GM12878 (cell line): ENCODE measurements at regions not wholly inside any gene's neighbourhood (a gene's known extent, or its start where the extent isn't known, plus 50 kb on each side); places are given as distances from the start of the nearest gene placed in this dataset.

ENCODE experiments used
- ATAC-seq: fragments of 200-7000 bp; cut with Tn5 transposase; 3 replicates; pipeline ENCODE4 v1.9.1; 2020; ENCODE audit warnings: mild to moderate bottlenecking, moderate library complexity
- BruUV-seq: library from RNA; stranded (reverse); fragments of 400-500 nt; replicated peaks from 2 replicates; lab custom pipeline; 2021; lab: Mats Ljungman, UMichigan
- CTCF ChIA-PET: fragments of 300-600 bp; sonication (Branson Sonifier 250); formaldehyde crosslinking; extraction: SDS; loops from one replicate; lab custom pipeline; 2021; ENCODE audit warnings: inconsistent platforms; lab: Yijun Ruan, JAX
- POLR2A ChIA-PET: fragments of 350-600 bp; formaldehyde crosslinking; extraction: SDS; loops from one replicate; lab custom pipeline; 2021; ENCODE audit warnings: inconsistent platforms; lab: Charles Lee
- RAD21 ChIA-PET: fragments of 300-600 bp; sonication (Branson Sonifier 250); formaldehyde crosslinking; loops from one replicate; lab custom pipeline; 2023; ENCODE audit warnings: antibody characterized with exemption; ENCODE audit not compliant: unreplicated experiment; lab: Charles Lee
- SMC1A ChIA-PET: fragments of 300-600 bp; sonication (Branson Sonifier 250); formaldehyde crosslinking; loops from one replicate; lab custom pipeline; 2023; ENCODE audit not compliant: unreplicated experiment, uncharacterized antibody; lab: Charles Lee
- DNase-seq: peaks from one replicate; pipeline ENCODE4 v3.0.0-alpha.2; 2011; ENCODE audit warnings: low read depth, low spot score
- FAIRE-seq: peaks from 3 replicates; lab custom pipeline; 2011; peaks lifted over from hg19 to GRCh38; lab: Jason Lieb, UNC
- H2AFZ ChIP-seq: 2 replicates; pipeline ENCODE4 v1.6.0; 2011; ENCODE audit warnings: low read depth, low read length, control low read depth; ENCODE audit not compliant: control insufficient read depth
- H3K27ac ChIP-seq: 2 replicates; pipeline ENCODE4 v1.5.1; 2011; ENCODE audit warnings: control low read depth; ENCODE audit not compliant: control insufficient read depth, insufficient read depth
- H3K27me3 ChIP-seq, 2 experiments: replicated peaks in 1 of 2; 2 replicates each; pipeline versions ENCODE4 v1.6.0 to v1.6.1; 2011; ENCODE audit warnings: low read length in 1 of 2; ENCODE audit not compliant: control insufficient read depth in 2 of 2, insufficient read depth in 2 of 2
- H3K36me3 ChIP-seq, 2 experiments: 2 replicates each; pipeline ENCODE4 v1.5.1; 2011; ENCODE audit warnings: low read length in 1 of 2; ENCODE audit not compliant: control insufficient read depth in 2 of 2, insufficient read depth in 2 of 2
- H3K4me1 ChIP-seq: 2 replicates; pipeline ENCODE4 v1.6.1; 2011; ENCODE audit warnings: mild to moderate bottlenecking, low read length, moderate library complexity, mixed read lengths; ENCODE audit not compliant: control insufficient read depth, insufficient read depth
- H3K4me2 ChIP-seq: 2 replicates; pipeline ENCODE4 v1.6.0; 2011; ENCODE audit warnings: control low read depth; ENCODE audit not compliant: control insufficient read depth, insufficient read depth
- H3K4me3 ChIP-seq: fragments of 200-600 bp; sonication (generic); 2 replicates; pipeline ENCODE4 v1.5.1; 2016
- H3K79me2 ChIP-seq: 2 replicates; pipeline ENCODE4 v1.6.0; 2011; ENCODE audit warnings: low read length; ENCODE audit not compliant: control insufficient read depth, insufficient read depth
- H3K9ac ChIP-seq: 2 replicates; pipeline ENCODE4 v1.8.0; 2011; ENCODE audit warnings: low read length, control low read depth, mixed read lengths; ENCODE audit not compliant: control insufficient read depth, insufficient read depth
- H3K9me3 ChIP-seq: replicated peaks from 3 replicates; pipeline ENCODE4 v1.5.1; 2011; ENCODE audit warnings: mild to moderate bottlenecking, low read length; ENCODE audit not compliant: control insufficient read depth, insufficient read depth
- H4K20me1 ChIP-seq: 2 replicates; pipeline ENCODE4 v1.6.0; 2011; ENCODE audit not compliant: control insufficient read depth, insufficient read depth
- CEBPB ChIP-seq, 2 experiments: fragments of 150-350 bp in 1 of 2; IDR thresholded peaks; 2 replicates each; pipeline ENCODE4 v1.6.1; 2012 to 2014; ENCODE audit warnings: low read depth in 2 of 2, low read length in 2 of 2, borderline replicate concordance in 1 of 2, inconsistent platforms in 1 of 2
- RBBP5 ChIP-seq: fragments of 200-600 bp; sonication (generic); conservative IDR thresholded peaks from 2 replicates; pipeline ENCODE4 v1.6.1; 2016
- TCF12 ChIP-seq: IDR thresholded peaks from 2 replicates; pipeline ENCODE4 v1.6.1; 2011; ENCODE audit warnings: low read depth, mild to moderate bottlenecking, low read length
- WGBS: methylation state at CpG from one replicate; pipeline ENCODE4 v1.1.6; 2016; ENCODE audit warnings: low lambda C conversion rate; ENCODE audit not compliant: insufficient replicate concordance, insufficient coverage; ENCODE audit errors: missing lambda C conversion rate; 5-methylcytosine and 5-hydroxymethylcytosine counted together
- in situ Hi-C: fragments of 300-500 bp; cut with MboI; formaldehyde crosslinking; loops from 9 replicates; pipeline ENCODE4 v1.14.3; 2018; ENCODE audit warnings: mixed read lengths
- intact Hi-C: fragments of 100-400 bp; cut with micrococcal nuclease; formaldehyde crosslinking; loops from one replicate; pipeline ENCODE4 v1.14.2; 2022; ENCODE audit not compliant: unreplicated experiment
- TF ChIP-seq, protein P1 (sequence below): fragments of 450-650 bp; IDR thresholded peaks from 2 replicates; pipeline ENCODE4 v1.6.1; 2014; ENCODE audit warnings: mild to moderate bottlenecking
- TF ChIP-seq, protein P2 (sequence below): fragments of 450-650 bp; IDR thresholded peaks from 2 replicates; pipeline ENCODE4 v1.6.1; 2017; ENCODE audit warnings: mild to moderate bottlenecking, low read depth, inconsistent platforms; ENCODE audit not compliant: poor library complexity, severe bottlenecking

DNA sequence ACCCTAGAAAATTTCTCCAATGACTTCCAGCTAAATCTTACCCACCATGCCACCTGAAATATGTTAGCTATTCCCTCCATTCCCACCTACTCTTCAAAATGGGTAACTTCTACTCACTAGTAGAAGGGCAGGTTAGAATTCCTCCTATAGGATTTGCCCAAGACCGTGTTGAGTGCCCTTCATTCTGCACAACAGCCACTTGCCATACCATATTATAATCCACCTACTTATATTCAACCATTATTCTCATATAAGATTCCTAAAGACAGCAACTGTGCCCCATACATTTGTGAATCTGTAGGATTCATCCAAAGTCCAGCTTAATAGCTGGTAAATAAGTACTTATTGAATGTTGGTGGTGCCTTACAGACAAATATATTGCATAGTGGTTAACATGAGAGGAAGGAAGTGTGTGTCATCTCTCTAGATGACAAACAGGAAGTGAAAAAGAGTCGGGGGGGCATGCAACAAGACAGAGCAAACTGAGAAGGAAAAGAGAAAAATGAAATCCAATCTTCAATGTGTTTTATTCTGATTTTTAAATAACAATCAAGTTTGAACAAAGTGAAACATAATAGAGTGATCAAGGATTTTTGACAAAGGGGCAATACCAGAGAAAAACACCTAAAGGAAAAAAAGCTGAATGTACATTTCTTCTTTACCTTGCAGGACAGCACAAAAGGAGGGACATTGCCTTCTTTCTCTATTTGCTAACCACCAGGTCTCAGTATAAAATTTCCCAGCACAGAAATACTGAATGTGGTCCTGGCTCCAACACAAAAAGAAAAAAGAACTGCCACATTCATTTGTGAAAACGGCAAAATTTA, 389.3 kb upstream of the USP15 start (continued):
- TF ChIP-seq, protein P1, sequence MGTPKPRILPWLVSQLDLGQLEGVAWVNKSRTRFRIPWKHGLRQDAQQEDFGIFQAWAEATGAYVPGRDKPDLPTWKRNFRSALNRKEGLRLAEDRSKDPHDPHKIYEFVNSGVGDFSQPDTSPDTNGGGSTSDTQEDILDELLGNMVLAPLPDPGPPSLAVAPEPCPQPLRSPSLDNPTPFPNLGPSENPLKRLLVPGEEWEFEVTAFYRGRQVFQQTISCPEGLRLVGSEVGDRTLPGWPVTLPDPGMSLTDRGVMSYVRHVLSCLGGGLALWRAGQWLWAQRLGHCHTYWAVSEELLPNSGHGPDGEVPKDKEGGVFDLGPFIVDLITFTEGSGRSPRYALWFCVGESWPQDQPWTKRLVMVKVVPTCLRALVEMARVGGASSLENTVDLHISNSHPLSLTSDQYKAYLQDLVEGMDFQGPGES, result no peak

DNA sequence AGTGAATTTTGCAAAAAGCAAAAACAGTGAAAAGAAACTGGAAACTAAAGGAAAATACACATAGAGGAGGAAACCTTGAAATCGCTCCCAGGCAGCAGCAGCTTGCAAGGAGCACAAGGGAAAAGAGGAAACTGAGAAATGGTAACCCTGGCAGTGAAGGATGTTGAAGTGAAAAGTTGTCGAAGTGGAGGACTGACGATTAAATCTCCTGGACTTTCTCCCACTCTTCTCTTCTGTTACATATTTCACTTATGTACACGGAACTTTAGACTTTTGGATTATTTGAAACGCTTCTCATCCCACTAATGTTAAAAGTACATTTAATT, 388.8 kb upstream of the USP15 start:
- RAD21 ChIA-PET, result no interaction called here
- FAIRE-seq (no peak), DNase-seq (no peak), ATAC-seq (no peak)
- CTCF ChIA-PET, result no interaction called here
- Histone ChIP-seq H2AFZ (no peak overlapping the region), H3K9ac (no peak overlapping the region), H3K36me3 (no peaks in the 10 kb centered on the region), H3K79me2 (no peaks in the 10 kb centered on the region), H3K4me2 (no peak overlapping the region), H3K4me3 (no peak overlapping the region), H3K9me3 (no peaks in the 10 kb centered on the region), H3K27ac (no peak overlapping the region), H4K20me1 (no peaks in the 10 kb centered on the region), H3K27me3 (no peaks in the 10 kb centered on the region), H3K4me1 (no peaks in the 10 kb centered on the region)
- POLR2A ChIA-PET, result no interaction called here
- SMC1A ChIA-PET, result no interaction called here
- intact Hi-C loops (no loop called here), in situ Hi-C loops (no loop called here)
- TF ChIP-seq, protein P2, sequence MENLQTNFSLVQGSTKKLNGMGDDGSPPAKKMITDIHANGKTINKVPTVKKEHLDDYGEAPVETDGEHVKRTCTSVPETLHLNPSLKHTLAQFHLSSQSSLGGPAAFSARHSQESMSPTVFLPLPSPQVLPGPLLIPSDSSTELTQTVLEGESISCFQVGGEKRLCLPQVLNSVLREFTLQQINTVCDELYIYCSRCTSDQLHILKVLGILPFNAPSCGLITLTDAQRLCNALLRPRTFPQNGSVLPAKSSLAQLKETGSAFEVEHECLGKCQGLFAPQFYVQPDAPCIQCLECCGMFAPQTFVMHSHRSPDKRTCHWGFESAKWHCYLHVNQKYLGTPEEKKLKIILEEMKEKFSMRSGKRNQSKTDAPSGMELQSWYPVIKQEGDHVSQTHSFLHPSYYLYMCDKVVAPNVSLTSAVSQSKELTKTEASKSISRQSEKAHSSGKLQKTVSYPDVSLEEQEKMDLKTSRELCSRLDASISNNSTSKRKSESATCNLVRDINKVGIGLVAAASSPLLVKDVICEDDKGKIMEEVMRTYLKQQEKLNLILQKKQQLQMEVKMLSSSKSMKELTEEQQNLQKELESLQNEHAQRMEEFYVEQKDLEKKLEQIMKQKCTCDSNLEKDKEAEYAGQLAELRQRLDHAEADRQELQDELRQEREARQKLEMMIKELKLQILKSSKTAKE, result no peak
- no peak for TF ChIP-seq TCF12
- TF ChIP-seq RBBP5, result no peak
- no peak for TF ChIP-seq CEBPB (IDR thresholded peaks at IDR 0.05; ENCODE audit: borderline replicate concordance in 1 of 2, low read depth in 2 of 2, low read length in 2 of 2)
- BruUV-seq, result no TSS peak
- WGBS, result 60% methylated on average over 5 of the region's 5 CpGs
